Fibroblast of skin of right quadriceps (primary cell): ENCODE measurements at regions not wholly inside any gene's neighbourhood (a gene's known extent, or its start where the extent isn't known, plus 50 kb on each side); places are given as distances from the start of the nearest gene placed in this dataset.

Experiments used
- DNase-seq: peaks from one replicate; pipeline ENCODE4 v3.0.0-alpha.2; 2013

DNA sequence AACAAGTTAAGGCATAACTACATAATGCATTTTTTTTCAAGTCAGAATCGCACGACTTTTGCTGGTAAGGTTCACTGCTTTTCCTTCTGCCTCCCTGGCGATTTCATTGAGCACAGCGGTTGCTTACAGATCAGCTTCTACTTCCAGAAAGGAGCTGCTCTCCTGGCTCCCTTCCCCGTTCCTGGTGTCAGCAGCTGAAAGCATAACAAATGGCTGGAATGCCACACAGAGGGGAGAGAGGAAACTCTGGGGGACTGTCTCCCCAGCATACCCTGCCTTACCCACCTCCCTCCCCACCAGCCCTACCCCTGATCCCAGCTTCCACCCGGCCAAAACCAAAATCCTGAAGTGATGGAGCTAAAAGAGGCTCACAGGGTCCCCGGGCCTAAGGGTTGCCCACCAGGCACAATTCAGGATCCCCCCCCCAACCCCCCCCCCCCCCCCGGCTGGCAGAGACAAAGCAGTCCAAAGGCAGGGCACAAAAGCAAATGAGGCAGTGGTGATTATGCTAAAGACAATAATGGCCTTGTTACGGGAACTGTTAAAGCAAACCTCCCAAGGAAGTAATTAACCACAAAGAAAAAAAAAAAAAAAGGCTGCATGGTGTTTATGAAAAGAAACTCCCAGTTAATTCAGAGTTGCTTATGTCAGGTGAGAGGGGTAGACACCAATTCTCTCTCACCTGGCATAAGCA lies 126.1 kb upstream of the WWC1 start:
- DNase-seq: no peak

DNA sequence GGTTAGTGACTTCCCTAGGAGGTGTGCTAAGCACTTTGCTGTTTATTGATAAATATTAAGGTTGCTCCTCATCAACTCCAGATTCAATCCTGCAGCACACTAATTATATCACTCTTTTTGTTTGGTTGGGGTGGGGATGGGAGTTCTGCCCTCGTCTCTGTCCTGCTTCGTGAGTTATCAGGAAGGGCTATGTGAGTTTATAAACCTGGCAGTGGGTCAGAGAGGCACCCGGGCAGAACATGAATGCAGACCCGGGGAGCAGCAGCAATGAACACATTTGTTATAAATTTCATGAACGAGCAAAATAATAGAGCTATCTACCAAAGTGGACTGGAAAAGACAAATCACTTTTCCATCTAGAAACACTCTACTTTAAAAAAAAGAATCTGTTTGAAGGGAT lies 125.5 kb upstream of the WWC1 start:
- DNase-seq: no peak

DNA sequence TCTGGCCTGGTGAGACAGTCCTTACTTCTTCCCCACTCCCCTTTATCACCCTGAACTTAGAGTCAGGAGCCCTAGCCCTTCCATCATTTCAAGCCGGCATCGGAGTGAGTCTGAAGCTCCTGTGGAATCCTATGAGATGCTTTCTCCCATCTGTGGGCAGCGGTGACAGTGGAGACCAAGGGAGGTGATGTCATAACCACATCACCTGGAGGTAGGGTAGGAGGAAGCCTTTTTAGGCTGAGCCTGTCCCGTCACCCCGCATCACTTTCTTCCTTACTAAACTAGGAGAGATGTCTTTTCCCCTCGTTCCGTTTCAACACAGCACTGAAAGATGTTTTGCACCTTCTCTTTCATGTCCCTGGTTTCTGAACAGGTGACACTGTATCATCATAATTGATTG lies 124.1 kb upstream of the WWC1 start:
- no peak for DNase-seq

DNA sequence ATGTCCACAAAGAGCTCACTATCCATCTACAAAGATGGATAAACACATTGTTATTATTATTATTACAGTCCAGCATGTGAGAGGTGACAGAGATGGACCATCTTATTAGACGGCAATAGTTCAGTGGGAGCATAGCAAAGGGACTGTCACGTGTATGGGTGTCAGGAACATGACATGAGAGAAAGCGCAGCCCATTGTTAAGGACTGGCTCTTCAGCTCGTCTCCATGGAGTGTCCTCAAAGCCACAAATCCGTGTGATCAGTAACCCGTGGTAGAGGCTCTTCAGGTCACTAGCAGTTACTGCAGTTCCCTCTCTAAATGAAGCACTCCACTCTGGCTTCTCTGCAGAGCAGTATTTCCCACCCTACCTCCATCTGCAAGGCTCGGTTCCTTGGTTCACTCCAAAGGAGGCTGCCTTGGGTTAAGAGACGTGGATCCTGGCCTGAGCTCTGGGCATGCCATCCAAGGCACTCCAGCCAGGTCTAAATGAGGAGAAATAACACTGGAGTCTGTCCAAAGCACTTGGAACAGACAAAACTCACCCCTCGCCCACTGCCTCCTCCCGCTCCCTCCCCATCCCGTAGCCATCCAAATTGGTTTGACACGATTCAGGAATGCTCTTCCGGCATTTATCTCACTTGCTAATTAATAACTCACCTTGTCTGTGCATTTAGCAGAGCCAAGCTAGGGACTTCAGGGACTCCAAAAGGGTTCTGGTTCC lies 122.3 kb upstream of the WWC1 start:
- DNase-seq: no peak

DNA sequence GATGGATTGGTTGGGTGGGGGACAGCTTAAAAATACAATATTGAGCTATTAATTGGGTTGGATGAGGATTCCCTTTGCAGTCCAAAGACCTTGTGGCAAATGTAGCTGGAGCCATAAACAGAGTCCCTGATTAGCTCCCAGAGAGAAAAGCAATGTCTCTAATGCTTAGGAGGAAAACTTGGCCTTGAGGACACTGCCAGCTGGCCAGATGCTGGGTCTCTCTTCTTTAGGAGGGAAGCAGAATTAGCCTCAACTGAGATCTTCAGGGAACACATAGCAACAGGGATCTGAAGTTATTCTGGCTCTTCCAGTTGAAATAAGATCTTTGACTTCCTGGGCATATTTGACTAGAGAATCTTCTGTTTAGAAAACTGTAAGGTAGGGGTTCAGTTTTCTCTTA lies 121.7 kb upstream of the WWC1 start:
- DNase-seq: no peak

DNA sequence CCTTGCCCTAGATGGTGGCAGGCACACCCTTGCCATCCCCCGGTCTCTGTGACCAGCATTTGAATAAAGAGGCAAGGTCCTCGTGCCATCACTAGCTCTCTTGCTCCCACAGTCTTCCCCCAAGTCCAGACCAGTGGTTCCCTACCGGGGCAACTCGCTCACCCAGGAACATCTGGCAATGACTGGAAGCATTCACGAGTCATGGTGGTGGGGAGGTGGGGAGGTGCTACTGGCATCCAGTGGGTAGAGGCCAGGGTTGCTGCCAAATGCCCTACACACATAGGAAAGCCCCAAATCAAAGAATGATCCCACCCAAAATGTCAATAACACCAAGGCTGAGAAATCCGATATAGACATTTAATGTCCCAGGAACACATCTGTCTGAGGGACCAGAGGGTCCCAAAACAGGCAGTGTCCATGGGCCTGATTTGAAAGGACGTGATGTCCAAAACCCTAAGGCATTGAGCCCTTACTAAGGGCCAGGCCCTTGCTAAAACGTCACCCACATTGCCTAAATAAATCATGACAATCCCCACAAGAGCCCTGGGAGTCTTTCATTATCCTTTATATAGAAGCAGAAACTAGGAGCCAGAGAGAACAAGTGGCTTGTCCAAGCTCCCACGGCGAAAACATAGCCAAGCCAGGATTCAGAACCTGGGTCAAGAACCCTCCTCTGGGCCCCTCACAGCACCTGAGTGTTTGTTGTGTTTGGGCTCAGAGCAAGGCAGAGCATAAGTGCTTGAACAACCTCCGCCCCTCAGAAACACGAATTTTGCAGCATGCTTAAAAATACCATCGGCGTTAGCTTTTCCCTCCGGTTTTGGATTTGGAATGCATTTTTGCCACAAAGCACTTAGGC lies 119.3 kb upstream of the WWC1 start:
- DNase-seq: no peak

DNA sequence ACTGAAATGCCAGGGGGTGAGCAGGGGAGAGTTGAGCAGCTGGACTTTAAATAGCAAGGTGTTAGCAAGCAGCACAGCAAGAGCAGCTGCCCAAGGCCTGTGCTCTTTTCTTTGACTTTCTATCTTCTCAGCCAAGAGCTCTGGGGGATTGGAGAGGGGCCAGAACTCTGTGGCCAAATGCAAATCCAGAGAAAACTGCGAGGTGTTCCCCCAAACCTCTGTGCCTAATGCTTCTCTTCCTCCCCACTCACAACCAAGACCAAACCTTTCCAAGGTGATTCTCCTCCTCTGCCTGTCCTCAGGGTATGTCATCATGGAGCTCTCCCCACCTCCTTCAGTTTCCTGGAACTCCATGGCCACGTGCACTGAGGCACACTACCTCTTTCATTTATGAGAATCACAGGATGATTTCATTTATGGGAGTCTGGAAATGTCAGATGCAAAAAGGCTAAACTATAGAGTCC lies 118.7 kb upstream of the WWC1 start:
- DNase-seq: peak; percentile 29

DNA sequence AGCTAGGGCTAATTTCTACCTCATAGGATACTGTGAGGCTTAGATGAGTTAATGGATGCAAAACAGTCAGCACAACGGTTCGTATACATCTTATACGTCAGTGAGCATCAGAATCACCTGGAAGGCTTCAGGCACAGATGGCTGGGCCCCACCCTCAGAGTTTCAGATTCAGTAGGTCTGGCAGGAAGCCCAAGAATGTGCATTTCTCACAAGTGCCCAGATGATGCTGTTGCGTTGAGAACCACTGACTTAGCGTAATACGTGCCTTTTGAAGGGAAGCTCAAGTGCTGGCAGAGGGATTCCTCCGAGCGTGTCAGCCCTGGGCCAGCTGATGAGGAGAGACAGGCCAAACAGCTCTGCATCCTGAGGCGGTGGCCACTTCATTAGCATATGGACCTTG lies 117.1 kb upstream of the WWC1 start:
- DNase-seq: peak; percentile 66

DNA sequence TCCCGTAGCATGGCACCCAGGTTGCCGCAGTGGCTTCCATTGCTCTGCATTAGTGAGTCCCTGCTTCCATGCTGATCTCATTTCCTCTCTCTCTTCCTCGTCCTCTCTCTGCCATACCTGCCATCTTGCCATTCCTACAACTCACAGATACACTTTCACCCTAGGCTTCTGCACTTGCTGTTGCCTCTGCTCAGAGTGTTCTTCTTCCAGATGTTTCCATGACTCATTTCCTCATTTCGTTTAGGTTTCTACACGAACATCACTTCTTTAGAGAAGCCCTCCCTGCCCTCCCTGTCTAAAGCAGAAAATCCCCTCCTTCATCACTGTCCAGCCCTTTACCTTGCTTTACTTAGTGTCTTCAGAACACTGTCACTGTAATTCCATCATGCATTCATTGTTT lies 115.2 kb upstream of the WWC1 start:
- DNase-seq: no peak

DNA sequence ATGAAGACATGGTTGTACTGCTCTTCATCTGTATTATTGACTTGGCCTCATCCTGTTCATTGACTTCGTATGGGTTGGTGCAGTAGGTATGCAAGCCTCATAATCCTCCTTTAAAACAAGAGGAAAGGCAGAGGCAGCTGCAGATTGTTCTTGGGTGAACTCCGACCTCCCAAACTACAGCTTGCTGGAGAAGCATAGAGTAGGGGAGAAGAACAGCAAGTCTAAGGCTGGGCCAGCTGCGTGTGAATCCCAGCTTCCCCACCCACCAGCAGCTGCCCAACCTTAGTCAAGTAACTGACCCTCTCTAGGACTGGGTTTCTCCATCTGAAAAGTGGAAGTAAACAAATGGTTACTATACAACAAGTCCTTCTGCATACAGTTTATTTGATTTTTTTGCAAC lies 114.5 kb upstream of the WWC1 start:
- DNase-seq: no peak

DNA sequence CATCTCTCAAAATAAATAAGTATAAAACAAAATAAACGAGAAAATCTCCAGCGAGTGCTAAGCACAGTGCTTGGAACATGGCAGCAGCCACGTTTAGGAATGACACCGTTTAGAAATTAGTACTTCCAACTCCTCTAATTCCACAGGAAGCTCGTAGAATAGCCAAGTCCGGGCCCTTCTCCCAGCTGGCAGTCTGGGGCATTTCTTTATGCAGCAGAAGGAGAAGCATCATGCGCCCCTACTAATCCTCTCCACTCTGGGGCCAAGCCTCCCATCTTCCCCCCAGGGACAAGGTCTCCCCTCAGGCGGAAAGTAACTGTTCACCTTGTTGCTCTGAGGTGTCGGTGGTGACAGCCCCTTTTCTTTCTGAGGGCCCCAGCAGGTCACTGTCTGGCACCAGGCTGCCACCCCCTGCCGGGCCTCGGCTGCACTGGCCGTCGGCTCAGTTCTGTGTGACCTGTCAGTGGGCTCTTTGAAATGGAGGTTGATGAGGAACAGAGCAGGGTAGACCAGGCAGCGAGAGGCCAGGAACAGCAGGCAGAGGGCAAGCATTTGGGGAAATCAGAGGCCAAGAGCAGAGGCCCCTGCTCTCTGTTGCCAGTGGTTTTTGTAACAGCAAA lies 113.5 kb upstream of the WWC1 start:
- no peak for DNase-seq

DNA sequence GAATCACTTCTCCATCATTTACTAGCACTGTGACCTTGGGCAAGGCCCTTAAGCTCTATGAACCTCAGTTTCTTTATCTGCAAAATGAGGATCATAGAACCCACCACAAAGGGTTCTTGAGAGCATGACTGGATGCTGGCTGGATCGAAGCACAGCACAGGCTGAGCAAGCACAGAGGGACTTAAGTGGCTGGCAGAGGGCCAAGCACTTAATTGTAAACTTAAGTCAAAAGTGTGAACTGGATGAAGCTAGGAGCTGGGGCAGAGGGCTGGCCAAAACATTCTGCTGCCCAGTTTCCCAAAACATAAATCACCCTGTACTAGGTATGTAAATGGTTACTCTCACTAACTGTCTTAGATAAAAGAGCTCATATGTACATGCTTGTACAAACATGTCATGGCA lies 112.3 kb upstream of the WWC1 start:
- DNase-seq: peak; percentile 46

DNA sequence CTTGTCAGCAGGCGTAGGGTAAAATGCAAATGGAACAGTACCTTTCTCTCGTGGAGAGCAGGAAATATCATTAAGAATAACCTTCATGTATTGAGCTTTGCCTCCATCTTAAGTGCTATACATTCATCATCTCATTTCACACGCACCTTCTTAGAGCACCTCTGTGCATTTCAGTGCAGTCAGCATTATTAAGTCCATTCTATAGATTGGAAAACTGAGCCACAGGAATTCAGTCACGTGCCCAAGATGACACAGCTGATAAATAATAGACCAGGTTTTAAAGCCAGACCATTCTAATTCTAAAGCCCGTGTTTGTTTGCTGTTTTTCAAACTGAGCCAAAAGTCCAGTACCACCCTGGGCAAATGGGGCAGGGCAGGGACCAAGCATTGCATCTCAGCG lies 109.2 kb upstream of the WWC1 start:
- DNase-seq: no peak

DNA sequence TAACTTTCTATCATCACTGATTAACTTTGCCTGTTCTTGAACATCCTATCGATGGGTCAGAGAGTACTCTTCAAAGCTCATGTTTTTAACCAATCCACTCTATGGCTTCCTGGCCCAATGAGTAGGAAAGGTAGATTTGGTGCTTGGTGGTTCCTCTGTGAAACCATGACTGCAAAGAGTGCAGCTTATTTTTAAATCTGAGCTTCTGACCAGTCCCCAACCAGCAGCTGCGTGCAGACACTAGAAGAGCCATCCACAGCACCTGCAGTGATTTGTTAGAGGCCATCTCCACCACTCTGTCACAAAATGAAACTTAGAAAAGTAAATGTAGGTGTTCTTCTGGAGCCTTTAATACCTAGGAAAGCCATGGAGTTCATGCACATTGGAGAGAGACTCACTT lies 107.3 kb upstream of the WWC1 start:
- no peak for DNase-seq

DNA sequence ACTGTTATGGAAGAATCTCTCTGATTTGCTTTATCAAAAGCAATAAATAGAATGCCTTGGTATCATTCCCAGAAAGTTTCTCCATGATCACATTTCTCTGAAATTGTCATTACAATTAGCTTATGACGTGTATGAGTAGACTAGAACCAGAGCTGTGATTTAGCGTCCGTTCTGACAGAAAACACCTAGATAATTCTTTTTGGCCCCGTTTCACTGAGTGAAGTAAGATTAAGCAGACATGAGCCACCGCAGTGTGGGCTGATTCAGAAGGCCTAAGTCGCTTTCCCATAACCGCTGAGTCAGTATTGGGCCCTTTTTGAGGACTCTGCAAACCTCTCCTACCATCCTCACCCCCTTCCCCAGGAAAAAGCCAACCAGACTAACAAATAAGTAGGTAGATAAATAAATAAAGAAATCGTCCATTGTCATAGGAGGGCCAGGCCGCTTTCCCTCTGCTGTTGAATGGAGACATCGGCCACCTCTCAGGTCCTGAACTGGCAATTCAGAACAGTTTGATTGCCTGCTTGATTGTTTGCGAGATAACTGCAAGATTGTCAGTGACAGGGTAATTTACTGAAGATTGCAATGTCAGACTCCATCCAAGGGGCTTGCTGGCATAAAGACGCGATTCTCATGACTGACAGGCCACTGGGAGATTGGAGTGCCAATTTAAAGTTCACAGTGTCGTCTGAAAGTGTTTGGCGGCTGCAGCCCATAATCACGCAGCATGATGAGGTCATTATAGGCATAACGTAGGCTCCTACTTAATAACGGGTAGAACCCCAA lies 105.0 kb upstream of the WWC1 start:
- DNase-seq: peak; percentile 23

DNA sequence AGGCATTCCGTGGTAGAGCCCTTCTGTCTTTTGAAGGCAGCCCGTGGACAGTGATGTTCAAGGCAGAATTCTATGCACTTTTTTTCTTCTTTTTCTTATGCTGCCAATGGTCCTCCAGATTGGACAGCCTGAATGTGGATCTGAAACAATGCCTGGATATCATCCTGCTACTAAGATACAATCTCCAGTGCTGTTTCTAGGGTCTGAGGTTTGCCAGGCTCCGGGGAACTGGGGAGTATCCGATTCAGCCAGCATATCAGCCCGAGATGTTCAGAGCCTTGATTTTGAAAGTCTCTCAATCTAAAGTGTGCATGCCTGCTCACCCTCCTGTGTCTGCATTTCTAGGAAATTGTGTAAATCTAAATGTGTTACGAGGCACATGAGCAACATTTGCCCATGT lies 103.8 kb upstream of the WWC1 start:
- no peak for DNase-seq

DNA sequence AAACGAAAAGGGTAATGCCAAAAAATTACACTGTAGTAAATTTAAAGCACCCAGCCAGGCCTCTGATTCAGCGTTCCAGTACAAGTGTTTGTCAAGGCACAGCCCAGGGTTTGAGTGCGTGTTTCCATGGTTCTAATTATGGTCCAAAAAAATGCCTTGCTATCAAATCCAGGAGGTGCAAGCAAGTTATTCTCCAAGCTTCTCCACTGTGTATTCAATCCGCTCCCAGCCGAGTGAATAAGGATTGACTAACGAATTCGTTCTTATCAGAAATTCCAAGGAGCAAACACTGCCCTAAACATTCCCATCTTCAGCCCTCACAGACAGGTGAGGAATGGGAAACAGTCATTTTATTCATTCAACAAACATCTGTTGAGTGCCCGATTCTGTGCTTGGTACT lies 103.3 kb upstream of the WWC1 start:
- no peak for DNase-seq

DNA sequence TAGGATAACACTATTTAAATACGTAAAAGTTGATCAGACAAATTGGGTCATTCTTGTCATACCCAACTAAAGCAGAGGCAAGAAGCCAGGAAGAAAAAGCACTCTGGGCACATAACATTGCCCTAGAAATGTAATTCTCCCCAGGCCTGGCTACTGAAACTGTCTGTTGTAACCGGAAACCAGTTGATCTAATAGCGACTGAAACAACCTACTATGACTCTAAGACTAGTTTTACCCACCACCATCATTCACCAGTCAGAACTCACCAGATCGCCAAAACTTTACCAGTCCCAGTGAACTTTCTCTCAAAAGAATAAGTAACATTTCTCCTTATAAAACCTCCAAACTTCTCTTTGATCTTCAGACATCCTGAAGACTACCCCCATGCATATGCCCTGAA lies 99.3 kb upstream of the WWC1 start:
- no peak for DNase-seq

DNA sequence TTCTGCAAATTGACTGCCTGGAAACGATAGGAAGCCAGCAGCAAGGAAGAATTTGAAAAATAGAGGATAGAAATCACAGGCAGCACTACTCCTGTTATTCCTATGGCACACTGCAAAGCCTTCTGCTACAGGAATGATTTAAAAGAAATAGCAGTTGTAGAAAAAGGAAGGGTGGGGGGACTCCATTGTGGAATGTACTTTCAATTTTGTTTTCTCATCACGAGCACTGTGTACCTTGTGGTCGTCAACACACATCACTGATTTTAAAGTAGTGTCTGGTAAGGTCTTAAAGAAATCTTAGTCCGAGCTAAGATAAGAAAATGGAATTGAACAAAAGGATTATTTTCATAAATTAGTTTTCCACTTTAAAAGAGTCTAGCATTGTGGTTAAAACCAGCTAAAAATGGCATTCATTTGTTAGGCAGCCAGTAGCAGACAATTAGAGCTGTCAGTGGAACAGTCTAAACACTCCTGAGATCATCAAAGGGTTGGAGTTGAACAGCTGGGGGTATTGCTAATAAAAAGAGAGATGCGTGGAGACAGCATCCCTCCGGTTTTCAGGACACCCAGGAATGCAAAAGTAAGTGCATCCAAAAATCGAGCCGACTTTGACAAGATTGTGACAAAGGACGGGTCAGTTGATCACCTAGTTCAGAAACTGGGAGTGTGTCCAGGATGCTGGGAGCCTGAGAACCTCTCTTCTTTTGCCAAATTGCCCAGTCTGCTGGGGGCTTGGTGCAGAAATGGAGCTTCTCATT lies 97.8 kb upstream of the WWC1 start:
- no peak for DNase-seq

DNA sequence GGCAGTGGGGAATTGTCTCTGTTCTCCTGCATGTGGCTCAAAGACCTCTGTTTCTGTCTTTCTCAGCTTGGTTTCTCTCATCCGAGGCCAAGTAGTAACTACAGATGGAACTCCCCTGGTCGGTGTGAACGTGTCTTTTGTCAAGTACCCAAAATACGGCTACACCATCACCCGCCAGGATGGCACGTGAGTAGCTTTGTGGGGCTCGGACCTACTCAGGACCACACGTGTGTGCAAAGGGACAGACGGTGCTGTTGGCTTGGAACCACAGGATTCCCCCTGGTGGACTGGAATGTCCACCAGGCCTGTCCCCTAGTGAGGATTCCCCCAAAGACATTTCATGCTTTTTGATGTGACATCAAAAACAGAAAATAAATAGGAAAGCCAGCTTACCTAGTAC lies 96.3 kb upstream of the WWC1 start:
- no peak for DNase-seq

DNA sequence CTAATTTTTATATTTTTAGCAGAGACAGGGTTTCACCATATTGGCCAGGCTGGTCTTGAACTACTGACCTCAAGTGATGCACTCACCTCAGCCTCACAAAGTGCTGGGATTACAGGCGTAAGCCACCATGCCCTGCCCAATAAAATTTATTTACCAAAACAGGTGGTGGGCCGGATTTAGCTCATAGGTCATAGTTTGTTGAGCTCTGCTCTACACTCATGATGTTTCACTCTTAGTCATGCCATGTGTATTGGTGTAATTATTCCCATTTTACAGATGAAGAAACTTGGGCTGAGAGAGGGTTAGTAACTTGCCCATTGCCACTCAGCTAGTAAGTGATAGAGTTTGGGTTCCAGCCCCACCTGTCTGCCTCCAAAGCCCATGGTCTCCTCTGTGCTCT lies 93.1 kb upstream of the WWC1 start:
- no peak for DNase-seq

DNA sequence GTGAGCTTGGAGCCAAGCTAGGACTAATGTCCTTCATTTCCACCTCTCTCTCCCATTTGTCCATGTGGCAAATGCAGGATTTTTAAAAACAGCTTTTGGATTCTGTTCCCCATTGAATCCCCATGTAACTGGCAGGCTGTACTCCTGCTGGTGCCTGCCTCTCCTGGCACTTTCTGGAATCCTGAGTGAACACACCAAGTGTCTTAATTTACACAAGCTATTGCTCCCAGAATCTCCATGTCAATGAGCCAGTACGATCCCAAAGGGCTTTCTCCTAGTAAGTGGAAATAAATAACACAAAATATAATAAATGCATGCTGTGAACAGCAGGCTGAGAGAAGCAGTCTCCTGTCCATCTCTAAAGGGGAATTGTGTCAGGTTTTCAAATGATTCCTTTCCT lies 88.4 kb upstream of the WWC1 start:
- DNase-seq: no peak
